Transverse colon (tissue), 4 donors: ENCODE measurements at regions not wholly inside any gene's neighbourhood (a gene's known extent, or its start where the extent isn't known, plus 50 kb on each side); places are given as distances from the start of the nearest gene placed in this dataset.

Experiments
- POLR2AphosphoS5 ChIP-seq, 3 donors: sonication (generic); formaldehyde crosslinking; IDR thresholded peaks; one replicate each; pipeline ENCODE4 v1.6.1; 2016; ENCODE audit warnings: antibody characterized with exemption in 3 of 3
- TF ChIP-seq, protein P1 (sequence below), 5 experiments: fragments of 200-600 bp in 3 of 5; fragments of 450-650 bp in 2 of 5; sonication (generic) in 3 of 5; IDR thresholded peaks; 1 replicate in 2 of 5; 2 replicates in 3 of 5; pipeline ENCODE4 v1.5.1; 2016 to 2017; ENCODE audit warnings: antibody characterized with exemption in 5 of 5, inconsistent platforms in 3 of 5, mild to moderate bottlenecking in 2 of 5, moderate library complexity in 1 of 5

DNA sequence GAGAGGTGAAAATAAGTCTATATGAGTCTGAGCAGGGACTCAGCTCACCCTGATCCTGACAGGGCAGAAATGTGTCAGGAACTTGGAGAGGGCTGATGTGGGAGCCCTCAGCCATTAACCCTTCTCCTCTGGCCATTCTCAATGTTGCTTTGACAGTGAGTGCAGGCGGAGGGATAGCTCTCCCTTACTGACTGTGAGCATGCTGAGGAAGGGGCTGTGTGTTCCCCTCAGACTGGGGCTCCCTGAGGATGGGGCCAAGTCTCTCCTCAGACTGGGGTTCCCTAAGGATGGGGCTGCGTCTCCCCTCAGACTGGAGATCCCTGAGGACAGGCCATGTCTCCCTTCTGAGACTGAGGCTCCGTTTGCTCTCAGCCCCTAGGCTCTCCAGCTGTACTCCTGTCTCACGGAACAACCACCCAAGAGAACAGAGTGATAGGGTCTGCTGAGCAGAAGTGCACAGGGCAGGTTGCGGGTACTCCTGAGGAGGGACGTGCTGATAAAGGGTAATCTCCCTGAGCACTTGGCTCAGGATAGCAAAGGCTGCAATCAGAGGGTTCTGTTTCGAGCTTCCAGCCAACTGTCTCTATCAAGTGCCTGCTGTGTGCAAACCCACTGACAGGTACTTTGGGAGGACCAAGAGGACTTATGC lies 141.0 kb downstream of the MRPL14 start:
- TF ChIP-seq, protein P1, sequence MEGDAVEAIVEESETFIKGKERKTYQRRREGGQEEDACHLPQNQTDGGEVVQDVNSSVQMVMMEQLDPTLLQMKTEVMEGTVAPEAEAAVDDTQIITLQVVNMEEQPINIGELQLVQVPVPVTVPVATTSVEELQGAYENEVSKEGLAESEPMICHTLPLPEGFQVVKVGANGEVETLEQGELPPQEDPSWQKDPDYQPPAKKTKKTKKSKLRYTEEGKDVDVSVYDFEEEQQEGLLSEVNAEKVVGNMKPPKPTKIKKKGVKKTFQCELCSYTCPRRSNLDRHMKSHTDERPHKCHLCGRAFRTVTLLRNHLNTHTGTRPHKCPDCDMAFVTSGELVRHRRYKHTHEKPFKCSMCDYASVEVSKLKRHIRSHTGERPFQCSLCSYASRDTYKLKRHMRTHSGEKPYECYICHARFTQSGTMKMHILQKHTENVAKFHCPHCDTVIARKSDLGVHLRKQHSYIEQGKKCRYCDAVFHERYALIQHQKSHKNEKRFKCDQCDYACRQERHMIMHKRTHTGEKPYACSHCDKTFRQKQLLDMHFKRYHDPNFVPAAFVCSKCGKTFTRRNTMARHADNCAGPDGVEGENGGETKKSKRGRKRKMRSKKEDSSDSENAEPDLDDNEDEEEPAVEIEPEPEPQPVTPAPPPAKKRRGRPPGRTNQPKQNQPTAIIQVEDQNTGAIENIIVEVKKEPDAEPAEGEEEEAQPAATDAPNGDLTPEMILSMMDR (IDR thresholded peaks at IDR 0.05), result no peak
- TF ChIP-seq POLR2AphosphoS5 (IDR thresholded peaks at IDR 0.05), result no peak
